Endothelial cell of umbilical vein (primary cell): ENCODE measurements at regions not wholly inside any gene's neighbourhood (a gene's known extent, or its start where the extent isn't known, plus 50 kb on each side); places are given as distances from the start of the nearest gene placed in this dataset.

Experiments
- GATA2 ChIP-seq: IDR thresholded peaks from 2 replicates; pipeline ENCODE4 v1.7.0; 2011; ENCODE audit warnings: low read depth, mild to moderate bottlenecking, moderate library complexity, mixed read lengths, low read length; ENCODE audit not compliant: insufficient read length, insufficient read depth
- POLR2A ChIP-seq: IDR thresholded peaks from 2 replicates; pipeline ENCODE4 v1.6.1; 2012; ENCODE audit warnings: low read depth, mild to moderate bottlenecking, control low read depth, low read length

GRCh38 chr5:68382640-68383039, 167.1 kb downstream of the PIK3R1 start:
- TF ChIP-seq POLR2A (no peak), GATA2 (no peak)
